Breast epithelium (tissue), 3 donors: ENCODE measurements at regions not wholly inside any gene's neighbourhood (a gene's known extent, or its start where the extent isn't known, plus 50 kb on each side); places are given as distances from the start of the nearest gene placed in this dataset.

Experiments used
- POLR2AphosphoS5 ChIP-seq, 3 donors: sonication (generic); formaldehyde crosslinking; IDR thresholded peaks; one replicate each; pipeline ENCODE4 v1.6.1; 2017; ENCODE audit warnings: antibody characterized with exemption in 3 of 3
- TF ChIP-seq, protein P1 (sequence below), 3 donors: fragments of 450-650 bp; IDR thresholded peaks; one replicate each; pipeline ENCODE4 v1.5.1; 2016 to 2017; ENCODE audit warnings: antibody characterized with exemption in 3 of 3, mild to moderate bottlenecking in 3 of 3, moderate library complexity in 3 of 3

GRCh38 chr1:239247285-239247684 lies 139.1 kb upstream of the CHRM3 start:
- TF ChIP-seq, protein P1, sequence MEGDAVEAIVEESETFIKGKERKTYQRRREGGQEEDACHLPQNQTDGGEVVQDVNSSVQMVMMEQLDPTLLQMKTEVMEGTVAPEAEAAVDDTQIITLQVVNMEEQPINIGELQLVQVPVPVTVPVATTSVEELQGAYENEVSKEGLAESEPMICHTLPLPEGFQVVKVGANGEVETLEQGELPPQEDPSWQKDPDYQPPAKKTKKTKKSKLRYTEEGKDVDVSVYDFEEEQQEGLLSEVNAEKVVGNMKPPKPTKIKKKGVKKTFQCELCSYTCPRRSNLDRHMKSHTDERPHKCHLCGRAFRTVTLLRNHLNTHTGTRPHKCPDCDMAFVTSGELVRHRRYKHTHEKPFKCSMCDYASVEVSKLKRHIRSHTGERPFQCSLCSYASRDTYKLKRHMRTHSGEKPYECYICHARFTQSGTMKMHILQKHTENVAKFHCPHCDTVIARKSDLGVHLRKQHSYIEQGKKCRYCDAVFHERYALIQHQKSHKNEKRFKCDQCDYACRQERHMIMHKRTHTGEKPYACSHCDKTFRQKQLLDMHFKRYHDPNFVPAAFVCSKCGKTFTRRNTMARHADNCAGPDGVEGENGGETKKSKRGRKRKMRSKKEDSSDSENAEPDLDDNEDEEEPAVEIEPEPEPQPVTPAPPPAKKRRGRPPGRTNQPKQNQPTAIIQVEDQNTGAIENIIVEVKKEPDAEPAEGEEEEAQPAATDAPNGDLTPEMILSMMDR (IDR thresholded peaks at IDR 0.05) = no peak
- no peak for TF ChIP-seq POLR2AphosphoS5 (IDR thresholded peaks at IDR 0.05)
